ENCODE measurements at regions not wholly inside any gene's neighbourhood (a gene's known extent, or its start where the extent isn't known, plus 50 kb on each side); places are given as distances from the start of the nearest gene placed in this dataset.
"Not testable (repeated sequence)": the region's sequence is repeated elsewhere in the genome, so short reads cannot be mapped to it uniquely, and the experiment has no call there.

GRCh38 chr5:2876183-2876582 is 124.7 kb upstream of the IRX2 start:
- no peak for DNase-seq

- DNase-seq, result no peak
Measured at GRCh38 chr5:2874099-2874498, 122.6 kb upstream of the IRX2 start.

GRCh38 chr5:2872676-2873075 is 121.2 kb upstream of the IRX2 start:
- DNase-seq, result no peak

GRCh38 chr5:2871282-2871681 is 119.8 kb upstream of the IRX2 start:
- DNase-seq, result no peak

- DNase-seq, result no peak
Measured at GRCh38 chr5:2869471-2869870, 118.0 kb upstream of the IRX2 start.

GRCh38 chr5:2867373-2867933 is 116.0 kb upstream of the IRX2 start:
- DNase-seq, result no peak

GRCh38 chr5:2866662-2867372 is 115.3 kb upstream of the IRX2 start:
- no peak for DNase-seq

- no peak for DNase-seq
Measured at GRCh38 chr5:2865856-2866255, 114.4 kb upstream of the IRX2 start.

- DNase-seq, result no peak
Measured at GRCh38 chr5:2864515-2865105, 113.1 kb upstream of the IRX2 start.

- no peak for DNase-seq
Measured at GRCh38 chr5:2863675-2864433, 112.4 kb upstream of the IRX2 start.

- no peak for DNase-seq
Measured at GRCh38 chr5:2863133-2863532, 111.7 kb upstream of the IRX2 start.

- not testable (repeated sequence) for DNase-seq
Measured at GRCh38 chr5:2862176-2862575, 110.7 kb upstream of the IRX2 start.

GRCh38 chr5:2861605-2862004 is 110.1 kb upstream of the IRX2 start:
- DNase-seq, result no peak

- DNase-seq, result no peak
Measured at GRCh38 chr5:2860101-2860500, 108.6 kb upstream of the IRX2 start.

GRCh38 chr5:2857837-2858236 is 106.4 kb upstream of the IRX2 start:
- DNase-seq, result no peak

- DNase-seq, result no peak
Measured at GRCh38 chr5:2856206-2856605, 104.7 kb upstream of the IRX2 start.

- no peak for DNase-seq
Measured at GRCh38 chr5:2852446-2852845, 101.0 kb upstream of the IRX2 start.

- DNase-seq, result no peak
Measured at GRCh38 chr5:2851895-2852294, 100.4 kb upstream of the IRX2 start.

GRCh38 chr5:2849429-2849828 is 98.0 kb upstream of the IRX2 start:
- DNase-seq, result no peak

- DNase-seq, result no peak
Measured at GRCh38 chr5:2848619-2849018, 97.1 kb upstream of the IRX2 start.

- no peak for DNase-seq
Measured at GRCh38 chr5:2847608-2848007, 96.1 kb upstream of the IRX2 start.

- no peak for DNase-seq
Measured at GRCh38 chr5:2841208-2841607, 89.7 kb upstream of the IRX2 start.

- DNase-seq, result no peak
Measured at GRCh38 chr5:2840372-2840915, 89.0 kb upstream of the IRX2 start.

- no peak for DNase-seq
Measured at GRCh38 chr5:2836133-2836532, 84.7 kb upstream of the IRX2 start.

Measured in activated gamma-delta T cell (primary cell).